ENCODE measurements at regions not wholly inside any gene's neighbourhood (a gene's known extent, or its start where the extent isn't known, plus 50 kb on each side); places are given as distances from the start of the nearest gene placed in this dataset.

DNA sequence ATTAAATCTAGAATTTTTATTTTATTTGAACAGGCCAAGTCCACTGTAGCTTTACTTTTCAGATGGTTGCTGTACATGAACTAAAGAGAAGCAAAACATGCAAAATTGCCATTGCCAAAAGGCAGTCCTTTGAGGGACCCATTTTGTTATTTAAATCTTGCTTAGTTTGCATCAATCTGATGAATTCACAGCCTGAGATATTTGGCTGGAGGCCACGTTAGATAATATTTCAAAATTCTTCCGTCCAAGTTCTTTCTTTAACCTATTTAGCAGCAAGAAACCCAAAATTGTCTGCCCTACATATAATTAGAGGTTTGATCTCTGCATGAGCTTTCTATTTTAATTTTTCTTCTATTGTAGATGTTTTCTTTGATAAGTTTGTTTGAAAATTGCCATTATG, 1706.9 kb upstream of the RAG2 start:
- H3K9me3 ChIP-seq: no peaks in the 10 kb centered on the region
- no peak for ATAC-seq
- WGBS (ENCODE audit: missing lambda C conversion rate): 4% methylated on average over 2 of the region's 2 CpGs
- no peak overlapping the region for H3K4me2 ChIP-seq
- no peak overlapping the region for H3K4me3 ChIP-seq
- H3K27ac ChIP-seq: no peak overlapping the region
- no peak for FAIRE-seq
- POLR2A ChIA-PET: no interaction called here
- TF ChIP-seq RCOR1 (IDR thresholded peaks at IDR 0.05; ENCODE audit: low read depth, low read length) (no peak), HOXB5 (CRISPR knock-in tag; IDR thresholded peaks at IDR 0.05) (no peak), ZNF302 (CRISPR knock-in tag; IDR thresholded peaks at IDR 0.05) (no peak), RNF2 (IDR thresholded peaks at IDR 0.05; ENCODE audit: borderline replicate concordance, low read depth) (no peak), HOXA7 (CRISPR knock-in tag; IDR thresholded peaks at IDR 0.05) (no peak), BHLHE40 (IDR thresholded peaks at IDR 0.05; ENCODE audit: low read depth, low read length) (no peak), POLR2AphosphoS2 (conservative IDR thresholded peaks at IDR 0.05; ENCODE audit: low read length) (no peak), FOSB (CRISPR knock-in tag; IDR thresholded peaks at IDR 0.05) (no peak), JUN (IDR thresholded peaks at IDR 0.05) (no peak), GATA3 (IDR thresholded peaks at IDR 0.05; ENCODE audit: borderline replicate concordance) (no peak)
- TF ChIP-seq, protein P1, sequence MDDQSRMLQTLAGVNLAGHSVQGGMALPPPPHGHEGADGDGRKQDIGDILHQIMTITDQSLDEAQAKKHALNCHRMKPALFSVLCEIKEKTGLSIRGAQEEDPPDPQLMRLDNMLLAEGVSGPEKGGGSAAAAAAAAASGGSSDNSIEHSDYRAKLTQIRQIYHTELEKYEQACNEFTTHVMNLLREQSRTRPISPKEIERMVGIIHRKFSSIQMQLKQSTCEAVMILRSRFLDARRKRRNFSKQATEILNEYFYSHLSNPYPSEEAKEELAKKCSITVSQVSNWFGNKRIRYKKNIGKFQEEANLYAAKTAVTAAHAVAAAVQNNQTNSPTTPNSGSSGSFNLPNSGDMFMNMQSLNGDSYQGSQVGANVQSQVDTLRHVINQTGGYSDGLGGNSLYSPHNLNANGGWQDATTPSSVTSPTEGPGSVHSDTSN (IDR thresholded peaks at IDR 0.05): no peak
- TF ChIP-seq, protein P2, sequence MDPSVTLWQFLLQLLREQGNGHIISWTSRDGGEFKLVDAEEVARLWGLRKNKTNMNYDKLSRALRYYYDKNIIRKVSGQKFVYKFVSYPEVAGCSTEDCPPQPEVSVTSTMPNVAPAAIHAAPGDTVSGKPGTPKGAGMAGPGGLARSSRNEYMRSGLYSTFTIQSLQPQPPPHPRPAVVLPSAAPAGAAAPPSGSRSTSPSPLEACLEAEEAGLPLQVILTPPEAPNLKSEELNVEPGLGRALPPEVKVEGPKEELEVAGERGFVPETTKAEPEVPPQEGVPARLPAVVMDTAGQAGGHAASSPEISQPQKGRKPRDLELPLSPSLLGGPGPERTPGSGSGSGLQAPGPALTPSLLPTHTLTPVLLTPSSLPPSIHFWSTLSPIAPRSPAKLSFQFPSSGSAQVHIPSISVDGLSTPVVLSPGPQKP (IDR thresholded peaks at IDR 0.05; ENCODE audit: low read depth, low read length): no peak
- TF ChIP-seq, protein P3, sequence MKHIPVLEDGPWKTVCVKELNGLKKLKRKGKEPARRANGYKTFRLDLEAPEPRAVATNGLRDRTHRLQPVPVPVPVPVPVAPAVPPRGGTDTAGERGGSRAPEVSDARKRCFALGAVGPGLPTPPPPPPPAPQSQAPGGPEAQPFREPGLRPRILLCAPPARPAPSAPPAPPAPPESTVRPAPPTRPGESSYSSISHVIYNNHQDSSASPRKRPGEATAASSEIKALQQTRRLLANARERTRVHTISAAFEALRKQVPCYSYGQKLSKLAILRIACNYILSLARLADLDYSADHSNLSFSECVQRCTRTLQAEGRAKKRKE (CRISPR knock-in tag; IDR thresholded peaks at IDR 0.05; ENCODE audit: low read depth): no peak
- TF ChIP-seq, protein P4, sequence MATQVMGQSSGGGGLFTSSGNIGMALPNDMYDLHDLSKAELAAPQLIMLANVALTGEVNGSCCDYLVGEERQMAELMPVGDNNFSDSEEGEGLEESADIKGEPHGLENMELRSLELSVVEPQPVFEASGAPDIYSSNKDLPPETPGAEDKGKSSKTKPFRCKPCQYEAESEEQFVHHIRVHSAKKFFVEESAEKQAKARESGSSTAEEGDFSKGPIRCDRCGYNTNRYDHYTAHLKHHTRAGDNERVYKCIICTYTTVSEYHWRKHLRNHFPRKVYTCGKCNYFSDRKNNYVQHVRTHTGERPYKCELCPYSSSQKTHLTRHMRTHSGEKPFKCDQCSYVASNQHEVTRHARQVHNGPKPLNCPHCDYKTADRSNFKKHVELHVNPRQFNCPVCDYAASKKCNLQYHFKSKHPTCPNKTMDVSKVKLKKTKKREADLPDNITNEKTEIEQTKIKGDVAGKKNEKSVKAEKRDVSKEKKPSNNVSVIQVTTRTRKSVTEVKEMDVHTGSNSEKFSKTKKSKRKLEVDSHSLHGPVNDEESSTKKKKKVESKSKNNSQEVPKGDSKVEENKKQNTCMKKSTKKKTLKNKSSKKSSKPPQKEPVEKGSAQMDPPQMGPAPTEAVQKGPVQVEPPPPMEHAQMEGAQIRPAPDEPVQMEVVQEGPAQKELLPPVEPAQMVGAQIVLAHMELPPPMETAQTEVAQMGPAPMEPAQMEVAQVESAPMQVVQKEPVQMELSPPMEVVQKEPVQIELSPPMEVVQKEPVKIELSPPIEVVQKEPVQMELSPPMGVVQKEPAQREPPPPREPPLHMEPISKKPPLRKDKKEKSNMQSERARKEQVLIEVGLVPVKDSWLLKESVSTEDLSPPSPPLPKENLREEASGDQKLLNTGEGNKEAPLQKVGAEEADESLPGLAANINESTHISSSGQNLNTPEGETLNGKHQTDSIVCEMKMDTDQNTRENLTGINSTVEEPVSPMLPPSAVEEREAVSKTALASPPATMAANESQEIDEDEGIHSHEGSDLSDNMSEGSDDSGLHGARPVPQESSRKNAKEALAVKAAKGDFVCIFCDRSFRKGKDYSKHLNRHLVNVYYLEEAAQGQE (IDR thresholded peaks at IDR 0.05): no peak
- CTCF ChIA-PET: no interaction called here
- no peaks in the 10 kb centered on the region for H3K4me1 ChIP-seq
- no peak for DNase-seq (ENCODE audit: low read depth in 1 of 2, low spot score in 1 of 2)

DNA sequence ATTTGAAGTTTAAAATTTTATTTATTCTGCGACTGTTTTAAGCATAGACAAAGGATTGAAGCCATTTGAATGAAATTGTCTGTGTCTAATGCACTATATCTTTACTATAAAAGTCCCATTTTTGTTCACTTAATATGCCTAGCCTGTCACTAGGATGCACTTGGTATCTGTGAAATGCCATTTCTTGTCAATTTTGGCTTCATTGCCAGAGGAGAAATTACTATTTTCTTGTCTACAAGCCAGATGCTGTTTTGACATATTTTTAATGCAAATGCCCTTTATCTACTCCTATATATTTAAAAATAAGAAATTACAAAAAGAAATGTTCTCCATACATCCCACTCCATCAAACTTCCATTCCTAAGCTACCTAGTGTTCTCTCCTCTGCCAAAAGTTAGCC, 1704.5 kb upstream of the RAG2 start:
- Histone ChIP-seq H3K27ac (no peak overlapping the region), H3K4me2 (no peak overlapping the region), H3K4me1 (no peaks in the 10 kb centered on the region), H3K4me3 (no peak overlapping the region), H3K9me3 (no peaks in the 10 kb centered on the region)
- no peak for ATAC-seq
- 2% methylated on average over 1 of the region's 1 CpG for WGBS (ENCODE audit: missing lambda C conversion rate)
- POLR2A ChIA-PET: no interaction called here
- FAIRE-seq: no peak
- TF ChIP-seq HEYL (CRISPR knock-in tag; IDR thresholded peaks at IDR 0.05) (no peak), MAZ (IDR thresholded peaks at IDR 0.05; ENCODE audit: borderline replicate concordance, low read depth, low read length) (no peak), RARB (CRISPR knock-in tag; IDR thresholded peaks at IDR 0.05) (no peak), KDM1A (IDR thresholded peaks at IDR 0.05; ENCODE audit: low read depth) (no peak)
- DNase-seq (ENCODE audit: low read depth in 1 of 2, low spot score in 1 of 2): no peak
- CTCF ChIA-PET: no interaction called here

DNA sequence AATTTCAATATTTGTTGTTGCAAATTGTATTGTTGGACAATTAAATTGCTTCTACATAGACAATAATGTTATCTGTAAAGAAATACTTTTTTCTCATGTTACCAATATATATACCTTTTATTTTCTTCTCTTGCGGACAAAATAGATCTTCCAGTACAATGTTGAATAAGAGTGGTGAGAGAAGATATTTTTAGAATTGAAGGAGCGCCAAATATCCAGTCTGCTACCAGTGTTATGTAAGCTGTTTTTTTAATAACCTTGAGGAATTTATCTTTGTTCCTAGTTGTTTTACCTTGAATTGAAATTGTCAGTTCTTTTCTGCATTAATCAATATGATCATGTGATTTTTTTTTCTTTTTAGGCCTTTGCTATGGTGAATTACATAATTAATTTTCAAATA, 1702.5 kb upstream of the RAG2 start:
- ATAC-seq (no peak), DNase-seq (ENCODE audit: low read depth in 1 of 2, low spot score in 1 of 2) (no peak), FAIRE-seq (no peak)
- H3K9me3 ChIP-seq: no peaks in the 10 kb centered on the region
- no peak overlapping the region for H3K4me2 ChIP-seq
- H3K4me1 ChIP-seq: no peaks in the 10 kb centered on the region
- no peak overlapping the region for H3K27ac ChIP-seq
- POLR2A ChIA-PET: no interaction called here
- H3K4me3 ChIP-seq: no peak overlapping the region
- CTCF ChIA-PET: no interaction called here
- 37% methylated on average over 2 of the region's 2 CpGs for WGBS (ENCODE audit: missing lambda C conversion rate)
- TF ChIP-seq RAD21 (conservative IDR thresholded peaks at IDR 0.05 in 1 of 2, IDR thresholded peaks at IDR 0.05 in 1 of 2): no peak
- TF ChIP-seq TFCP2L1 (CRISPR knock-in tag; IDR thresholded peaks at IDR 0.05): no peak
- TF ChIP-seq ZC3H11A (IDR thresholded peaks at IDR 0.05): no peak
- TF ChIP-seq, protein P5, sequence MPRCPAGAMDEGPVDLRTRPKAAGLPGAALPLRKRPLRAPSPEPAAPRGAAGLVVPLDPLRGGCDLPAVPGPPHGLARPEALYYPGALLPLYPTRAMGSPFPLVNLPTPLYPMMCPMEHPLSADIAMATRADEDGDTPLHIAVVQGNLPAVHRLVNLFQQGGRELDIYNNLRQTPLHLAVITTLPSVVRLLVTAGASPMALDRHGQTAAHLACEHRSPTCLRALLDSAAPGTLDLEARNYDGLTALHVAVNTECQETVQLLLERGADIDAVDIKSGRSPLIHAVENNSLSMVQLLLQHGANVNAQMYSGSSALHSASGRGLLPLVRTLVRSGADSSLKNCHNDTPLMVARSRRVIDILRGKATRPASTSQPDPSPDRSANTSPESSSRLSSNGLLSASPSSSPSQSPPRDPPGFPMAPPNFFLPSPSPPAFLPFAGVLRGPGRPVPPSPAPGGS (IDR thresholded peaks at IDR 0.05): no peak
- TF ChIP-seq, protein P6, sequence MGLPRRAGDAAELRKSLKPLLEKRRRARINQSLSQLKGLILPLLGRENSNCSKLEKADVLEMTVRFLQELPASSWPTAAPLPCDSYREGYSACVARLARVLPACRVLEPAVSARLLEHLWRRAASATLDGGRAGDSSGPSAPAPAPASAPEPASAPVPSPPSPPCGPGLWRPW (IDR thresholded peaks at IDR 0.05): no peak
- no peak for TF ChIP-seq FOXS1 (CRISPR knock-in tag; IDR thresholded peaks at IDR 0.05)
- TF ChIP-seq, protein P2 (IDR thresholded peaks at IDR 0.05; ENCODE audit: low read depth, low read length): no peak
- TF ChIP-seq, protein P7, sequence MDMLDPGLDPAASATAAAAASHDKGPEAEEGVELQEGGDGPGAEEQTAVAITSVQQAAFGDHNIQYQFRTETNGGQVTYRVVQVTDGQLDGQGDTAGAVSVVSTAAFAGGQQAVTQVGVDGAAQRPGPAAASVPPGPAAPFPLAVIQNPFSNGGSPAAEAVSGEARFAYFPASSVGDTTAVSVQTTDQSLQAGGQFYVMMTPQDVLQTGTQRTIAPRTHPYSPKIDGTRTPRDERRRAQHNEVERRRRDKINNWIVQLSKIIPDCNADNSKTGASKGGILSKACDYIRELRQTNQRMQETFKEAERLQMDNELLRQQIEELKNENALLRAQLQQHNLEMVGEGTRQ (IDR thresholded peaks at IDR 0.05): no peak
